ENCODE measurements at regions not wholly inside any gene's neighbourhood (a gene's known extent, or its start where the extent isn't known, plus 50 kb on each side); places are given as distances from the start of the nearest gene placed in this dataset.

GRCh38 chr5:33332804-33333203 is 108.0 kb upstream of the TARS1 start:
- Mint-ChIP-seq H3K36me3 (ENCODE audit: low read depth) (no peaks in the 10 kb centered on the region), H3K27ac (no peak overlapping the region), H3K27me3 (no peaks in the 10 kb centered on the region), H3K4me3 (no peak overlapping the region), H3K9me3 (no peaks in the 10 kb centered on the region), H3K4me1 (ENCODE audit: low read depth) (no peaks in the 10 kb centered on the region)
- TF ChIP-seq CTCF (IDR thresholded peaks at IDR 0.05) = no peak
- Histone ChIP-seq H3K4me1 (ENCODE audit: insufficient read depth, low read length) (no peaks in the 10 kb centered on the region), H3K27ac (ENCODE audit: low read depth in 1 of 2, low read length in 2 of 2) (no peak overlapping the region), H3K9me3 (ENCODE audit: control insufficient read depth in 1 of 2, insufficient read depth in 1 of 2, low read length in 2 of 2) (no peaks in the 10 kb centered on the region), H3K27me3 (ENCODE audit: control insufficient read depth in 1 of 2, insufficient read depth in 2 of 2, low read length in 2 of 2) (no peaks in the 10 kb centered on the region), H3K36me3 (ENCODE audit: insufficient read depth, low read length) (no peaks in the 10 kb centered on the region), H3K4me3 (ENCODE audit: low read length) (no peak overlapping the region)
- POLR2A ChIA-PET = no interaction called here
- CTCF ChIA-PET = no interaction called here
- intact Hi-C loops (cut with DNase I, micrococcal nuclease) = no loop called here
- DNase-seq = no peak
- ATAC-seq (ENCODE audit: poor library complexity) = no peak

- Histone ChIP-seq H3K9me3 (ENCODE audit: control insufficient read depth in 1 of 2, insufficient read depth in 1 of 2, low read length in 2 of 2) (no peaks in the 10 kb centered on the region), H3K4me1 (ENCODE audit: insufficient read depth, low read length) (no peaks in the 10 kb centered on the region), H3K4me3 (ENCODE audit: low read length) (no peak overlapping the region), H3K36me3 (ENCODE audit: insufficient read depth, low read length) (no peaks in the 10 kb centered on the region), H3K27ac (ENCODE audit: low read depth in 1 of 2, low read length in 2 of 2) (no peak overlapping the region), H3K27me3 (ENCODE audit: control insufficient read depth in 1 of 2, insufficient read depth in 2 of 2, low read length in 2 of 2) (no peaks in the 10 kb centered on the region)
- ChIA-PET CTCF (no interaction called here), POLR2A (no interaction called here)
- Mint-ChIP-seq H3K4me3 (no peak overlapping the region), H3K4me1 (ENCODE audit: low read depth) (no peaks in the 10 kb centered on the region), H3K27me3 (no peaks in the 10 kb centered on the region), H3K9me3 (no peaks in the 10 kb centered on the region), H3K27ac (no peak overlapping the region), H3K36me3 (ENCODE audit: low read depth) (no peaks in the 10 kb centered on the region)
- no peak for DNase-seq
- no peak for TF ChIP-seq CTCF (IDR thresholded peaks at IDR 0.05)
- ATAC-seq (ENCODE audit: poor library complexity) = no peak
- intact Hi-C loops (cut with DNase I, micrococcal nuclease) = no loop called here
Observed at GRCh38 chr5:33334829-33335228, 105.9 kb upstream of the TARS1 start.

GRCh38 chr5:33336891-33337636 is 103.7 kb upstream of the TARS1 start:
- no peak overlapping the region for H3K27ac Mint-ChIP-seq
- no peaks in the 10 kb centered on the region for H3K9me3 ChIP-seq (ENCODE audit: control insufficient read depth in 1 of 2, insufficient read depth in 1 of 2, low read length in 2 of 2)
- no peaks in the 10 kb centered on the region for H3K27me3 ChIP-seq (ENCODE audit: control insufficient read depth in 1 of 2, insufficient read depth in 2 of 2, low read length in 2 of 2)
- H3K4me3 Mint-ChIP-seq = no peak overlapping the region
- no peak for DNase-seq
- ATAC-seq (ENCODE audit: poor library complexity) = no peak
- no peak overlapping the region for H3K27ac ChIP-seq (ENCODE audit: low read depth in 1 of 2, low read length in 2 of 2)
- intact Hi-C loops (cut with DNase I, micrococcal nuclease) = no loop called here
- no peaks in the 10 kb centered on the region for H3K9me3 Mint-ChIP-seq
- H3K27me3 Mint-ChIP-seq = no peaks in the 10 kb centered on the region
- no peak overlapping the region for H3K4me3 ChIP-seq (ENCODE audit: low read length)
- ChIA-PET CTCF (no interaction called here), POLR2A (no interaction called here)
- TF ChIP-seq CTCF (IDR thresholded peaks at IDR 0.05) = no peak
- H3K4me1 ChIP-seq (ENCODE audit: insufficient read depth, low read length) = no peaks in the 10 kb centered on the region
- H3K4me1 Mint-ChIP-seq (ENCODE audit: low read depth) = no peaks in the 10 kb centered on the region
- no peaks in the 10 kb centered on the region for H3K36me3 ChIP-seq (ENCODE audit: insufficient read depth, low read length)
- no peaks in the 10 kb centered on the region for H3K36me3 Mint-ChIP-seq (ENCODE audit: low read depth)
